PFSK-1 (cell line): ENCODE measurements at regions not wholly inside any gene's neighbourhood (a gene's known extent, or its start where the extent isn't known, plus 50 kb on each side); places are given as distances from the start of the nearest gene placed in this dataset.

Experiments used
- FOXP2 ChIP-seq: optimal IDR thresholded peaks from 2 replicates; pipeline ENCODE3; 2011; ENCODE audit warnings: borderline replicate concordance, control low read depth, inconsistent platforms; ENCODE audit not compliant: insufficient read depth; ENCODE audit errors: extremely low read length, extremely low read depth
- POLR2AphosphoS5 ChIP-seq: IDR thresholded peaks from 2 replicates; pipeline ENCODE4 v1.6.1; 2012; ENCODE audit warnings: low read depth, mild to moderate bottlenecking, control low read depth, low read length, moderate library complexity
- REST ChIP-seq, 2 experiments: IDR thresholded peaks; 2 replicates each; pipeline versions ENCODE4 v1.6.1 to v1.8.0; 2011 to 2012; ENCODE audit warnings: low read depth in 2 of 2, low read length in 2 of 2, control low read depth in 1 of 2, inconsistent platforms in 1 of 2, mild to moderate bottlenecking in 1 of 2, moderate library complexity in 1 of 2; ENCODE audit not compliant: insufficient read depth in 1 of 2
- SIN3A ChIP-seq: IDR thresholded peaks from 2 replicates; pipeline ENCODE4 v1.6.1; 2012; ENCODE audit warnings: mild to moderate bottlenecking, low read length, moderate library complexity, borderline replicate concordance; ENCODE audit not compliant: insufficient read depth
- TAF1 ChIP-seq: IDR thresholded peaks from 2 replicates; pipeline ENCODE4 v1.6.1; 2012; ENCODE audit warnings: low read length, control low read depth, borderline replicate concordance; ENCODE audit not compliant: insufficient read depth

GRCh38 chr10:110382695-110383094 lies 78.0 kb upstream of the SMNDC1 start:
- no peak for TF ChIP-seq REST (IDR thresholded peaks at IDR 0.05; ENCODE audit: insufficient read depth in 1 of 2, low read depth in 2 of 2, low read length in 2 of 2)
- TF ChIP-seq FOXP2, result no peak
- TF ChIP-seq SIN3A, result no peak
- TF ChIP-seq TAF1, result no peak
- no peak for TF ChIP-seq POLR2AphosphoS5

- no peak for TF ChIP-seq TAF1
- no peak for TF ChIP-seq REST (IDR thresholded peaks at IDR 0.05; ENCODE audit: insufficient read depth in 1 of 2, low read depth in 2 of 2, low read length in 2 of 2)
- no peak for TF ChIP-seq POLR2AphosphoS5
- TF ChIP-seq SIN3A, result no peak
- no peak for TF ChIP-seq FOXP2
Measured at GRCh38 chr10:110387617-110387982, 82.9 kb upstream of the SMNDC1 start.

GRCh38 chr10:110387983-110388686 lies 83.4 kb upstream of the SMNDC1 start:
- TF ChIP-seq TAF1, result no peak
- no peak for TF ChIP-seq REST (IDR thresholded peaks at IDR 0.05; ENCODE audit: insufficient read depth in 1 of 2, low read depth in 2 of 2, low read length in 2 of 2)
- TF ChIP-seq SIN3A, result no peak

GRCh38 chr10:110388687-110389052 lies 84.0 kb upstream of the SMNDC1 start:
- TF ChIP-seq SIN3A, result no peak
- no peak for TF ChIP-seq POLR2AphosphoS5
- no peak for TF ChIP-seq TAF1
- no peak for TF ChIP-seq FOXP2
- no peak for TF ChIP-seq REST (IDR thresholded peaks at IDR 0.05; ENCODE audit: insufficient read depth in 1 of 2, low read depth in 2 of 2, low read length in 2 of 2)

- no peak for TF ChIP-seq REST (IDR thresholded peaks at IDR 0.05; ENCODE audit: insufficient read depth in 1 of 2, low read depth in 2 of 2, low read length in 2 of 2)
- no peak for TF ChIP-seq FOXP2
- TF ChIP-seq TAF1, result no peak
Measured at GRCh38 chr10:110389255-110389654, 84.5 kb upstream of the SMNDC1 start.
